Stimulated activated CD4-positive, alpha-beta T cell treated with anti-CD3 and anti-CD28 coated beads, TNF-alpha, amount 100 ng/mL, for 4 hours (primary cell): ENCODE measurements at regions not wholly inside any gene's neighbourhood (a gene's known extent, or its start where the extent isn't known, plus 50 kb on each side); places are given as distances from the start of the nearest gene placed in this dataset.
"Not testable (repeated sequence)": the region's sequence is repeated elsewhere in the genome, so short reads cannot be mapped to it uniquely, and the experiment has no call there.

ENCODE experiments used
- DNase-seq, 3 experiments: peaks; one replicate each; pipeline ENCODE4 v3.0.0-alpha.2; 2020; ENCODE audit warnings: low read depth in 3 of 3

DNA sequence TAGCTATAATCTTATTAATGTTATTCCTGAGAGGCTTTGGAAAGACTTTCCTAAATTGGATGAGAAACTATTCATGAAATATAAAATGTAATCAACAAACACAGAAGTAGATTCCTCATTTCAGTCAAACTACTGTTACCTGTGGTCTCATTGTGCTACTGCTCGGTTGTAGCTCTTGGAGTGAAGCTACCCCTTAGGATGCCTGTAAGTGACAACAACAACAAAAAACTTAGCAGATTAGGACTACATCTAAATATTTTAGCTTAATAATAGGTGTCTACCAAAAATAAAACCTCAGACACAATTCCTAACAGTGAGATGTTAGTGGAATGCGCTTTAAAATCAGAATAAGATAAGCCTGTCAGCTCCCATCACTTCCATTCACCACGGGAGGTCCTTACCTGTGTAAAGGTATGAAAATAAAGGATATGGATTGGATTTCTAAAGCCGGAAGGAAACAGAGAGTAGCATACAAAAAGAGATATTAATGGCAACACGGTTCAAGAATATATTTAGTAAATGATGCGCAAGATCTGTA lies 369.2 kb downstream of the OSTF1 start:
- no peak for DNase-seq

DNA sequence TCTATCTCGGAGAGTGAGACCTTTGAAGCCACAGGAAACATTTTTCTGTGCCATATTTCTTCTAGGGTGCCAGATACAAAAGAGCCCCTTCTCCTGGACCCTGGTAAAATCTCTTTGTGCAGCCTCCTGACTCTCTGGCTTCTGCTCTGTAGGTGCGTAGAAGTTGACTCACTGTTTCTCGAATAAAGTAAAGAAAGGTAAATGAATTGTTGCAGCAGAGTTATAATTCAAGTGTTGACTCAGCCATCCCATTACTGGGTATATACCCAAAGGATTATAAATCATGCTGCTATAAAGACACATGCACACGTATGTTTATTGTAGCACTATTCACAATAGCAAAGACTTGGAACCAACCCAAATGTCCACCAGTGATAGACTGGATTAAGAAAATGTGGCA lies 371.0 kb downstream of the OSTF1 start:
- not testable (repeated sequence) for DNase-seq

DNA sequence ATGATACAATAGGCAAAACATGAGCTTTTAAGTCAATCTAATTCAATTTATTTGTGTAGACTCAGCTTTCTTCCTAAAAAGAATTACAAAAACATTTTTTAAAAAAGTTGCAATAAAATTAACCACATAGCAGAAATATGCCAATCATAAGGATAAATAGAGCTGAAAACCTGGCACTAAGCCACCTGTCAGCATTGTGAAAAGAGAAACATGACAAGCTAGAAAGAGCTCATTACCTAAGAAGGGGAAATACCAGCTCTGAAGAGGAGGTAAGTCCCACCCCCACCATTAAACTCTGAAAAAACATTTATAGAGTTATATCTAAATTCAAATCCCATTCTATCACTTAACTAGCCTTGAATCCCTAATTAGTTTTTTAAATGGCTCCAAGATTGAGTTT lies 372.9 kb downstream of the OSTF1 start:
- no peak for DNase-seq

DNA sequence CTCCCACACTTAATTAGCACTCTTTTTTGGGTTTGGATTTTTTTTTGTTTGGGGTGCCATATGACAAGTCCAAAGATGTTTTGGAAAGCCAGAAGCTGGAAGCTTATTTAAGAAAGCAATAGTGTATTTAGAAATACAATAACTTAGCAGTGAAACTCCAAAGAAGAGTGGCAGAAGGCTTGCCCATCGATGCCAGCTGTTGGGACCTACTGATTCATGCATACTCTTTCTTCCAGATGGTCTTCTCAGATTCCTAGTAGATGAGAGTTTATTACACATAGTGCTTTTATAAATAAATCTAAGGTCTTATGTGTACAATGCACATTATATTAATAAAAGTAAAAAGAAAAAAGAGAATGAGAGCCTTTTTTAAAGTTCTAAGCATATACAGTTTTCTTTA lies 374.6 kb downstream of the OSTF1 start:
- no peak for DNase-seq

DNA sequence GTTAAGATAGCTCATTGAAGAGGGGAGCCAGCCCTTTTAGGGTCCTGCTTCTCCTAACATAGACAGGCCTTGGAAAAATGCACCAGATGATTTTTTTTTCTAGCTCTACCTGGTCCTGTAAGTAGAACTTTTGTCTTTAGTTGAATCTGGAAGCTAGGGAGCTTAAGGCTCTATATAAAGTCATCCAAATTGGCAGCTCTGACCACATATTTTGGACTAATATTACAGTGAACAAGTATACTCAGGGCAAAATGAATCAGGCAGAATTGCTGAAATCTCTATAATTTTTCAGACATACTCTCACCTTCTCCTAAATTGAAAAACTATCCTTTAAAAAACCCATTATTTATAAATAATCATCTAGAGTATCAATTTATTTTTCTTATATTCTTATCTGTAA lies 375.6 kb downstream of the OSTF1 start:
- DNase-seq: no peak

DNA sequence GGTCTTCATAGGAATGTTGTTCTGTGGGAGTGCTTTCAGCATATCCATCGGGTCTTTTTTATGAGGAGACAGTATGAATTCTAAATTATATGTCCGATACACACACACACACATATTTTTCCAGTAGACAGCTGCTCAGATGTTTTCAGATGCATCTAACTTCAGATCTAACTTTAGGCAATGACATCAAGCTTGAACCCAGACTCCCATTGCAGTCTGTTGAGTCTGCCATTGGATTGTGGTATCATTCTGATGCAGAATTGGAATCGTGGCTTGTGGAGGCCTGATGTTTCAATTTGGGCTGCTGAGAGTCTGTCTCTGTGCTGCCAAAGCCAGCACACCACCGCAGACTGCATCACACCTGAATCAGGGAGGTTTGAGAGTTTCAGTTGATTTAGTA lies 376.4 kb downstream of the OSTF1 start:
- no peak for DNase-seq

DNA sequence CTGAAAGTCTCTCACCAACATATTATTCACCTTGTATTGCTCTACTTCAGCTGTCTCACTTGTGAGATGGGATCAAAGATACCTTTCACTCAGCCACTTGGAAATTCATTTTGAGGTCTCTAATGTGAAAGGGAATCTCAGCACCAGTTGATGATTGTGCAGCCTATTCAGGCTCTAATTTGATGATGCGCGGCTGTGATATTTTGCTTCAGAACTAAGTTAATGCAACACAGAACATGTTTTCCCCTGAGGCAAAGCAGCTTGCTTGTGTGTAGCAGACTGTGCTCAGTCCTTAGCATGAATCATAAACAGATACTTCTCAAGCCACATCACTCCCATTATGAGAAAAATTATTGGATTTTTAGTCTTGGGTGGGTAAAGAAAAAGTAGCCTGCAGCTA lies 378.8 kb downstream of the OSTF1 start:
- no peak for DNase-seq

DNA sequence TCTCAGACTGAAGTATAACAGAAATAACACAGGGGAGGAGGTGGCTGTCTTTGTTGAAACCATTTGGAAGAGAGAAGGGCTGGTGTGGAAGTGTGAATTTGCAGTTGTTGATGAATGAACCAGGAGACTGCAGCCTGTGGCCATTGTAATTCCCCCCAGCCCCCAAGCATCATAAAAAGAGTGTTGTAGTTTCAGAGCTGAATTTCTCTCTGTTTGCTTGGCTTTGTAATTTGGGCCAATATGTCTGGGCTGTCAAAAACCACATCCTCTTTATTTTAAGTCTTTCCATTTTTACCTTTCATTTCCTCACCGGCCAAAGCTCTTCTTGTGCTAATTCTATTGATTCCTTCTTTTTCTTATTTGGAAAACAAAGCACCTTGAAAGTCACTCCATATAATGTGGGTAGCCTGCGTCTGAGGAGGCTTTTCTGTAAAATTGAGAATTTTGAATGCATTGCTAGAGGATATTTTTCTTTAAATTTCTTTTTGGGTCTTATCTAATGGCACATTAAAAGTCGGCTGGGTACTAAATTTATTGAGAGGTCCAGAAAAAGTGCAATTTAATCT lies 383.3 kb downstream of the OSTF1 start:
- no peak for DNase-seq

DNA sequence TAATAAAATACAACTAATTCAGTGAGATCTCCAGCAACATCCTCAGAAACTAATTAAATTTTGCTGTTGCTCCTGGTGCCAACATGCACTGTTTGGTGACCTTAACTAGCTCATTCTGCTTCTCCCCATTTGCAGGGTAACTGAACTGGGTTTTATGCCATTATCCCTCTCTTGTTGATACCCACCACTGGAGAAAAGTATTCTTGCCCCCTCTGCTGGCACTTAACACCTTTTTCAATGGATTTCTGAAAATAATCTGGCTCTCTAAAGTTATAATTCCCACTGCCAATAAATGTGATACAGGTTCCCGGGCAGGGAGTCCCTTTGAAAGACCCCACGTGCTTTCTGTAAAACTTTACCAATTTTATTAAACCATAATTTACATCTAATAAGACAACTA lies 394.3 kb downstream of the OSTF1 start:
- no peak for DNase-seq

DNA sequence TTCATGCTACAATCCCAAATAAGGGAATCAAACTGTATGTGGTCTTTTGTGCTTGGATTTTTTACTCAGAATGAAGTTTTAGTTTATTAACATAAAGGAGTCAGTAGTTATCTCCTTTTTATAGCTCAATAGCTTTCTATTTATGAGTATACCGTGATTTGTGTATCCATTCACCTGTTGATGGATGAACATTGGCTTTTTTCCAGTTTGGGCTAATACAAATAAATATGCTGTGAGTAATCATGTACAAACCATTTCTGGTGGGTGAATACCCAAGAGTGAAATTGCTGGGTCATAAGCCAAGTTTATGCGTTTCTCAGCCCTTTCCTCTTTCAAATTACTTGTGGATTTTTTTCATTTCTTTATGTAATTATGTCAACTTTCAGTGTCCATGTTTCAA lies 395.3 kb downstream of the OSTF1 start:
- no peak for DNase-seq

DNA sequence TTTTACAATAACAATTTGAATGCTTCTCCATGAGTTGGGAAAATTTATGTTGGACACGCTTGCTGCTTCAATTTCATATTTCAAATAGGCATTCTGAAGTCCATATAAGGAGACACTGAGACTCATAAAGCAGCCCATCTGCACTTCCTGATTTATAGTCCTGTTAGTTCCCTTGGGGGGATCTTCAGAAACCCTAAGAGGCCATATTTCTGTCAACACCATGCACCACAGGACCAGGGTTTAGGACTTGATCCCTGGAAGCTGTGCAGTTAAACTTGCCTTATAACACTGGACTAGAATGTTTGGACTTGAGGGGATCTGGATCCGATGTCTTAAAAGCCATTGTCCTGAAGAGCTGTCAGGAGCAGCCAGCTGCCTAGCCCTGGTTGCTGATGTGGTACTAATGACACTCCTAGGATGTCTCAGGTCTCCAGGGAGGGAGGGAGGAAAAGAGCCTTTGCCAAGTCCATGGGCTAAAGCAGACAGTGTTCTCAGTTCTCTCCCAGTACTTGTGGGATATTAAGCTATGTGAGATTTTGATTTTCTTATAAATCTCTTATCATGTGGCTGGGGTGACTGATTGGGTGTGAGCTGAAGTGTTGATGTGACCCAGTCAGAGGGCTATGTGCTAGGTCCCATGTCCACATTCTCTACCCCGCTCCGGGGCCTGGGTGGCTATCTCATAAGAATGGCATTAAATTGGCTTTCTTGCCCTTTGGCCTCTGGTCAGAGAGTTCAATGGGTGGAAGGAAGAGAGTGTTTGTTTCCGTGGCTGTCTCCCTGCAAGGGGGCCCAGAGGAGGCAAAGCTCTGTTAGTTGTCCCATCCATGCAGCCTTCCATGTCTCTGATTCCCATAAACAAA lies 399.8 kb downstream of the OSTF1 start:
- no peak for DNase-seq

DNA sequence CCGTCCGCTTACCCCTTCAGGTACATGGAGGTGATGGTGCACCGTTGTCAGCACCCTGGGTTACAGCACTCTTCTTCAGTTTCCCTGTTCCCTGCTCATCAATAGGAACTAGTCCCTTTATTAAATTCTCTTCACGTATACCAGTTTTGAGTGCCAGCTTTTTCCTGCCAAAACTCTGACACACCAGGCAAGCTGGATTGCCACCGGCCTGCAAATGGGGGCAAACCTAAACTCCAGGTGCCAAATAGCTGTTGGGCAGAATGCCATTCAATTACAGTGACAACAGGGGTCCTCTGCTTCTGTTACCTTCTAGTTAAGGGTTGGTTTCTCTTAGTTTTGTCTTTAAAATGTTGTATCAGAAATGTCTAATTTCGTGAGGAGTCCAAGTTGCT lies 400.4 kb downstream of the OSTF1 start:
- no peak for DNase-seq

DNA sequence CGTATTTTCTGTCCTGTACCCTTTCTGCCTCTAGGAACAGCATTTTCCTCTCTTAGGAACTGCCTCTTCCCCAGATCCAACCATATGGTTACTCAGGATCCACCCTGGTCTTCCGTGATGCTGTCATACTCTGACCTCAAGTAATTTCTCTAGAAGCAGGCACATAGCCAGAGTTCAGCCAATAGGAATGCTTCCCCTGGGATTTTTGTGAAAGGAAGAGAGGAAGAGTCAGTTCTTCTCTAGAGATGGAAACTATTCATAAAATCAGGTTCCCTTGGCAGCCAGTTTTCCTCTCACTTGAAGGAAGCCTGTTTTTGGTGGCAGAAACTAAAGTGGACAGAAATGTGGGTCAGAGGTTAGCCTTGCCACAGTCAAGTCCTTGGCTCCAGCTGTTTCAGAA lies 400.1 kb upstream of the PCSK5 start:
- no peak for DNase-seq

DNA sequence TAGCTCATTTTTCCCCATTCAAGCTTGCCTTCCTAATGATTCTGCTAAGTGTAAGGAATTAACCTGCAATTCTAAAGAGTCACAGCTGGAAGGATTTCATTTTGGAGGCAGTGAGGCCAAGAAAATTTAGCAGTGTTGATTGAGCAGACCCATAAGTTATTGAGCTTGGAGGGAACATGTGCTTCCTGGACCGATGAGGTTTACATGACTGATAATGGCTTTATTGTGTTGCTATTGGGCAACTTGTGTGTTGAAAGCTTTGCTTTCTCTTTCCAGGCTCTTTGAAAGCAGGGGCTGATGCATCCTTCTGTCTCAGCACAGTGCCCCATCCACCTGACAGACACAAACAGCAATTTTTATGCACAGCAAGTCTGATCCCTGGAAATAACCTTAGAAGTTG lies 398.9 kb upstream of the PCSK5 start:
- no peak for DNase-seq

DNA sequence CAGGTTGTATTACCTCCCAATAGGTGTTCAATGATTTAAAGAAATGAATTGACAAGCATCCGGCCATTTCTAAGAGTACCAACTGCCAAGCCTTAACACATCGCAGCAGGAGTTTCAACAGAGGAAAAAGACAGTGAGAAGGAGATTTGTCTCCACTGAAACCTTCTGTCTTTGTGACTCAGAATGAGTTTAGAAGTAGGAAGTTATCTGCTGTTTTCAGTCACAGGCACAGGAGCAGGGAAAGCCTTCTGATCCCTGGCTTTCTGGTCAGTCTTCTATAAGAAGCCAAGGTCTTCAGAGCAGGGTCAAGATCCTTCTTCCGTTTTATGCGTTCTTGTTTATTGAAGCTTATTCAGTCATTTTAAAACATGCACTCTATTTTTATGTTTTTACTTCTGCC lies 390.7 kb upstream of the PCSK5 start:
- no peak for DNase-seq

DNA sequence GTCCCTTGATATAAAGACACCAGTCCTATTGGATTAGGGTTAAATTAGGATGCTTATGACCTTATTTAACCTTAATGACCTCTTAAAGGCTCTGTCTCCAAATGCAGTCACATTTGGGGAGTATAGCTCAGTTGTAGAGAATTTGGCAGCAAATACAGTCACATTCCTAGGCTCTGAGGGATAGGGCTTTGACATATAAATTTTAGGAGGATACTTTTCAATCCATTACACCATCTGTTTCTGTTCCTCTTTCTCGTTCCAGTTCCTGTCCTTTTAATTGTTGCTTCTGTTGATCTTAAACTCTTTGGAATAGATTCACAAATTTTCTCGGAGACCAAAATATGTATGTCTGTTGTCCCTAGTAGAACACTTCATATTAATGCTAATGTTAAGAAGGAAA lies 390.0 kb upstream of the PCSK5 start:
- DNase-seq: no peak

DNA sequence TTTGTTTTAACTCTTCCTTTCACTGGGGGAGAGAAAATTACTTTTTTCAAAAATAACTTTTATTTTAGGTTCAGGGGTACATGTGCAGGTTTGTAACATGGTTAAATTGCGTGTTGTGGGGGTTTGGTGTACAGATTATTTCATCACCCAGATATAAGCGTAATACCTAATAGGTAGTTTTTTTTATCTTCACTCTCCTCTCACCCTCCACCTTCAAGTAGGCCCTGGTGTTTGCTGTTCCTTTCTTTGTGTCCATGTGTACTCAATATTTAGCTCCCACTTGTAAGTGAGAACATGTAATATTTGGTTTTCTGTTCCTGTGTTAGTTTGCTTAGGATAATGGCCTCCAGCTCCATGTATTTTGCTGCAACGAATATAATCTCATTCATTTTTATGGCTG lies 389.5 kb upstream of the PCSK5 start:
- DNase-seq: not testable (repeated sequence)

DNA sequence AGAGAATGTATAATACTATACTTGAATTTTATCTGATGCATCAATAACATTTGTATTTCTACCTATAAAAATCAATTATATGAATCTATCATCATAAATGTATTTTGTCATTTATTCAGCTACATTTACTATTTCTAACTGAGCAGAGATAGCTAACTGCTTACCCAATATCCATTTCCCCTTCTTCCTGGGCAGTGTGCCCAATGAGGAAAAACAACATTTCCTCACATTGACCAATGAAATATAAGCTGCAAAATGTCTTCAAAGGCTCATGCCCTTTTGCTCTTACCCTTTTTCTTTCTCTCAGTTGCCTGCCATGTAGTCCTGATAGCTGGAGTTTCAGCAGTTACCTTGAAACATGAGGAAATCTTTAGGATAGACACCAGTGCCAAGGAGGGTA lies 385.8 kb upstream of the PCSK5 start:
- DNase-seq: no peak

DNA sequence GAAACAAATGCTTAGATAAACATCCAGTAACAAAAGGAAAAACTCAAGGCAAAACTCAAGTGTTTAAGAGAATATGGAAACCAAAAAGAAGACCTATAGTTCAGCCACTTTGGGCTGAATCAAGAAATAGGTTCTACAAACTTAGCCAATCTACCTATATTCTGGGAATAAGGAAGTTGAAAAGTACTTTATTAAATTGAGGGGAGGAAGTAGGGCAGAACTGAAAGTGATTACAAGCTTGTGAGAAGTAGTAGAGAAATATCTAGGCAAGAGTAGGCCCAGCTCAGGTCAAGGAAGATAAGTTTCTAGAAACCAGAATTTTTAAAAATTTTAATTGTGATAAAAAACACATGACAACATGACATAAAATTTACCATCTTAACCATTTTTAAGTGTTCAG lies 384.8 kb upstream of the PCSK5 start:
- no peak for DNase-seq

DNA sequence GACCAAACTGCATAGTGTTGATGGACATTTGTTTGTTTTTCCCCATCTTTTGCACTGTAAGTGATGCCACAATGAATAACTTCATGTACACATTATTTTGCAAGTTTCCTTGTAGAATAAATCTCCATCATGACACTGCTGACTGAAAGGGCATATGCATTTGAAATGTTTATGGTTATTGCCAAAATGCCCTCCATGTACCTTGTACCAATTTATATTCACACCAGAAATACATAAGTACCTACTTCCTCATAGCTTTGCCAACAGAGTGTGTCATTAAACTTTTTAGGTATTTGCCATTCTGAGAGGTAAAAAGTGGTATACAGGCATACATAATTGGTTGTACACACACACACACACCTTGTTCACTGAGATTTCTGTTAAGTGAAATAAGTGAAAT lies 361.0 kb upstream of the PCSK5 start:
- no peak for DNase-seq

DNA sequence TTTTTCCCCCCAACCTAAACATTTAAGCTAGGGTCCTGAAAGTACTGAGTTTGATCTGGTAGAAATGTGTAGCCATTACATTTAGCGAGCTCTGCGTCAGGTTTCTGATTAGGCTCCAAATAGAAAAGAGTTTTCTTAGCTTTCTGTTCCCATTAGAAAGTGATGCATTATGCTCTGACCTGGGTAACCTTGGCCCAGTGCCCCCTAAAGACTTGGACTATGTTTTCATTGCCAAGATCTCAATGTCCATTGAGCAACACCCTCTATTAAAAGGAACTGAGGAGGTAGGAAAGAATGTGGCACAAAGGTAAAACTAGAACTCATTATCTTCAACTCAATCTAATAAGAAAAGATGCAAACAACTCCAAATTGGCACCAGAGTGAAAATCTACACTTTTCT lies 358.9 kb upstream of the PCSK5 start:
- DNase-seq: no peak

DNA sequence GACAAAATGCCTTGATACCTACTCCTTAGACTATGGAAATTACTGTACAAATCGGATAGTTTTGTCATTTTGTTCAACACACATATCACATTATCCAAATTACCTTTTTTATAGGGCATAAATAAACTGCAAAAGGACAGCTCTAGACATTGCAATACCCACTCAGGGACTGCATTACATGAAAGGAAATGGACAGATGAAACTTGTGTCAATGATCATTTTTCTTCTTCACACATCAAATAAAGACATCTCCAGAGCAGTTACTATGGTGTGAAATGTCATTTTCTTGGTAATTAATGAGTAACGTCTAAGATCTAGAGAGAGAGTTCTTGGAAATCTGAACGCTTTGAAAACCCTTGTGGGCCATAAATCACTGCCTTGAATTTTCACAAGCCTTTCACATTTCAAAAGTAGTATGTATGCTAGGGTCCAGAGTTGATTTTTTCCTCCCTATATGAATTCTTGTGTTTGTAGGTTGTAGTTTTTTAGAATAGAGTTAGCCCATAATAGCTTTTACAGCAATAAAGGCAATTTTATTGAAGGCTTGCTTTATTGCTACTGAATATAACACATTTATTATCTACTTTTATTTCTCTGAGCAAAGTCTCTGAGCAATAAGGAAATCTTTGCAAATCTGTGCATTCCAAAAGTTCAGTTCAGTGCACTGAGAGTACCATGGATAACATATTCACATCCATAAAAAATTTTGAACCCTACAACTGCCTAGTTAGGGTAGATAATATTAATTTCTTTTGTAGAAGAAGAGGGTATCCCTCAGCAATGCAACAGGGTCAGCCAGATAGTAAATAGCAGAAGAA lies 358.0 kb upstream of the PCSK5 start:
- no peak for DNase-seq

DNA sequence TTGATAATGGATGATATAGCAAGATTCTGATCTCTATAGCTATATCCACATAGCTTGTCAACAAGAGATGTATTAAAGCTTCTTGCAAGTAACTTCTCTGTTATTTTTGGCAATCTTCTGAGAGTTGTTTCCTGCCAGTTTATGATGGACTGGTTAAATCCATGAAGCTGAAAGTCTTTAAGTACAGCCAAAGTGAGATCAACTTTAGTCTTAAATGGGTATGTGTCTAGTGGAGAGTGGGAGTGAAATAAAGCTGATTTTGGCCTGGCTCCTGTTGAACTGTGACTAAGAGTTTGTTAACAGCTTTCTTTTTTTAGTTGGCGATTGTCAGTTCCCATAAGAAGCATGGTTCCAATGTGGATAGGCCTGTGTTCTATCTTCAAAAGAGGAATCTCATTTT lies 350.9 kb upstream of the PCSK5 start:
- DNase-seq: no peak
